Uterus (tissue), 3 donors: ENCODE measurements at regions not wholly inside any gene's neighbourhood (a gene's known extent, or its start where the extent isn't known, plus 50 kb on each side); places are given as distances from the start of the nearest gene placed in this dataset.

Source experiments
- DNase-seq, 2 donors: peaks; one replicate each; pipeline ENCODE4 v3.0.0-alpha.2; 2019 to 2020
- H3K27ac ChIP-seq, 2 donors: fragments of 200-600 bp; sonication (generic); 1 replicate in 1 of 2; 2 replicates in 1 of 2; pipeline ENCODE4 v1.5.1; 2016 to 2018
- H3K27me3 ChIP-seq, 2 donors: fragments of 200-600 bp; sonication (generic); one replicate each; pipeline ENCODE4 v1.5.1; 2018 to 2019; ENCODE audit warnings: control low read depth in 1 of 2
- H3K36me3 ChIP-seq, 2 donors: fragments of 200-600 bp; sonication (generic); one replicate each; pipeline ENCODE4 v1.5.1; 2019; ENCODE audit warnings: control low read depth in 1 of 2
- H3K4me1 ChIP-seq, 2 donors: fragments of 200-600 bp; sonication (generic); one replicate each; pipeline ENCODE4 v1.5.1; 2018 to 2019; ENCODE audit warnings: control low read depth in 1 of 2
- H3K4me3 ChIP-seq, 2 donors: fragments of 200-600 bp; sonication (generic); 1 replicate in 1 of 2; 2 replicates in 1 of 2; pipeline ENCODE4 v1.5.1; 2018 to 2019; ENCODE audit warnings: mild to moderate bottlenecking in 1 of 2
- H3K9me3 ChIP-seq, 2 donors: fragments of 200-600 bp; sonication (generic); one replicate each; pipeline ENCODE4 v1.5.1; 2019; ENCODE audit warnings: control low read depth in 1 of 2
- CTCF ChIP-seq, 4 experiments: fragments of 200-600 bp in 2 of 4; fragments of 450-650 bp in 2 of 4; sonication (generic) in 2 of 4; IDR thresholded peaks; one replicate each; pipeline ENCODE4 v1.5.1; 2016 to 2019; ENCODE audit warnings: antibody characterized with exemption in 4 of 4, mild to moderate bottlenecking in 2 of 4, moderate library complexity in 1 of 4
- POLR2A ChIP-seq, 2 donors: fragments of 450-650 bp; IDR thresholded peaks; one replicate each; pipeline ENCODE4 v1.6.1; 2016; ENCODE audit warnings: antibody characterized with exemption in 2 of 2, mild to moderate bottlenecking in 1 of 2, moderate library complexity in 1 of 2
- intact Hi-C: fragments of 100-400 bp; cut with DNase I; formaldehyde crosslinking; loops from one replicate; pipeline ENCODE4 v1.15.1; 2023; ENCODE audit warnings: low total_unique reads
- donor health status: DM: yes; HTN: yes; CAD: no.

GRCh38 chr1:30488324-30488913 lies 235.0 kb downstream of the MATN1 start:
- intact Hi-C loops = no loop called here

GRCh38 chr1:30487042-30487441 lies 236.3 kb downstream of the MATN1 start:
- intact Hi-C loops = no loop called here
- Histone ChIP-seq H3K27me3 (no peaks in the 10 kb centered on the region), H3K27ac (no peak overlapping the region), H3K4me1 (no peaks in the 10 kb centered on the region), H3K36me3 (no peaks in the 10 kb centered on the region), H3K4me3 (no peak overlapping the region), H3K9me3 (no peaks in the 10 kb centered on the region)
- TF ChIP-seq POLR2A (IDR thresholded peaks at IDR 0.05) (no peak), CTCF (IDR thresholded peaks at IDR 0.05) (no peak)
- DNase-seq = no peak

More at GRCh38 chr1:30488324-30488913, 235.0 kb downstream of the MATN1 start:
- Histone ChIP-seq H3K4me1 (no peaks in the 10 kb centered on the region), H3K27ac (no peak overlapping the region), H3K4me3 (no peak overlapping the region), H3K36me3 (no peaks in the 10 kb centered on the region), H3K27me3 (no peaks in the 10 kb centered on the region), H3K9me3 (no peaks in the 10 kb centered on the region)
- no peak for DNase-seq
- TF ChIP-seq CTCF (IDR thresholded peaks at IDR 0.05) (no peak), POLR2A (IDR thresholded peaks at IDR 0.05) (no peak)

- Histone ChIP-seq H3K27me3 (no peaks in the 10 kb centered on the region), H3K36me3 (no peaks in the 10 kb centered on the region), H3K9me3 (no peaks in the 10 kb centered on the region), H3K27ac (no peak overlapping the region), H3K4me1 (no peaks in the 10 kb centered on the region), H3K4me3 (no peak overlapping the region)
- no peak for DNase-seq
- TF ChIP-seq POLR2A (IDR thresholded peaks at IDR 0.05) = no peak
- no peak for TF ChIP-seq CTCF (IDR thresholded peaks at IDR 0.05)
- intact Hi-C loops = no loop called here
Observed at GRCh38 chr1:30485072-30485471, 238.3 kb downstream of the MATN1 start.

GRCh38 chr1:30484668-30485067 lies 238.7 kb downstream of the MATN1 start:
- Histone ChIP-seq H3K4me3 (no peak overlapping the region), H3K27me3 (no peaks in the 10 kb centered on the region), H3K36me3 (no peaks in the 10 kb centered on the region), H3K4me1 (no peaks in the 10 kb centered on the region), H3K27ac (no peak overlapping the region), H3K9me3 (no peaks in the 10 kb centered on the region)
- intact Hi-C loops = no loop called here
- no peak for DNase-seq
- TF ChIP-seq CTCF (IDR thresholded peaks at IDR 0.05) = no peak
- TF ChIP-seq POLR2A (IDR thresholded peaks at IDR 0.05) = no peak

- no peaks in the 10 kb centered on the region for H3K4me1 ChIP-seq
- no peaks in the 10 kb centered on the region for H3K36me3 ChIP-seq
- no peak overlapping the region for H3K27ac ChIP-seq
- no peak for DNase-seq
- no peak for TF ChIP-seq POLR2A (IDR thresholded peaks at IDR 0.05)
- no peak for TF ChIP-seq CTCF (IDR thresholded peaks at IDR 0.05)
- intact Hi-C loops = no loop called here
- no peaks in the 10 kb centered on the region for H3K9me3 ChIP-seq
- no peak overlapping the region for H3K4me3 ChIP-seq
- no peaks in the 10 kb centered on the region for H3K27me3 ChIP-seq
Observed at GRCh38 chr1:30479575-30479974, 243.8 kb downstream of the MATN1 start.
